HL-60 (cell line): ENCODE measurements at regions not wholly inside any gene's neighbourhood (a gene's known extent, or its start where the extent isn't known, plus 50 kb on each side); places are given as distances from the start of the nearest gene placed in this dataset.

Experiments used
- DNase-seq, 2 experiments: peaks; one replicate each; pipeline ENCODE4 v3.0.0-alpha.2; 2010 to 2020; ENCODE audit warnings: low read depth in 1 of 2, low spot score in 1 of 2
- H3K27ac ChIP-seq: fragments of 250-450 bp; sonication (Bioruptor Pico); replicated peaks from 2 replicates; pipeline ENCODE4 v1.5.1; 2020; ENCODE audit warnings: mild to moderate bottlenecking, moderate library complexity
- H3K27me3 ChIP-seq: fragments of 250-450 bp; sonication (Bioruptor Pico); 2 replicates; pipeline ENCODE4 v1.5.1; 2021; ENCODE audit warnings: mild to moderate bottlenecking, moderate library complexity; ENCODE audit not compliant: insufficient read depth, poor library complexity, severe bottlenecking
- H3K4me3 ChIP-seq: replicated peaks from 2 replicates; pipeline ENCODE4 v1.5.1; 2011; ENCODE audit warnings: mild to moderate bottlenecking, control low read depth, low read length; ENCODE audit not compliant: insufficient read depth
- CTCF ChIP-seq: IDR thresholded peaks from one replicate; pipeline ENCODE4 v1.5.1; 2011; ENCODE audit warnings: low read length, control low read depth, inconsistent platforms; ENCODE audit not compliant: insufficient read depth
- GABPA ChIP-seq: IDR thresholded peaks from 2 replicates; pipeline ENCODE4 v1.6.1; 2012; ENCODE audit warnings: low read depth
- POLR2AphosphoS5 ChIP-seq: IDR thresholded peaks from 2 replicates; pipeline ENCODE4 v1.6.1; 2012; ENCODE audit warnings: low read depth
- REST ChIP-seq: IDR thresholded peaks from 2 replicates; pipeline ENCODE4 v1.6.1; 2012; ENCODE audit warnings: low read depth; ENCODE audit not compliant: insufficient replicate concordance
- SPI1 ChIP-seq: IDR thresholded peaks from 2 replicates; pipeline ENCODE4 v1.6.1; 2012; ENCODE audit warnings: low read depth, mild to moderate bottlenecking, borderline replicate concordance

- Histone ChIP-seq H3K27ac (no peak overlapping the region), H3K27me3 (no peaks in the 10 kb centered on the region), H3K4me3 (no peak overlapping the region)
- no peak for TF ChIP-seq GABPA
- no peak for TF ChIP-seq CTCF
- no peak for TF ChIP-seq REST
- no peak for TF ChIP-seq POLR2AphosphoS5
- no peak for TF ChIP-seq SPI1
- DNase-seq: no peak
Measured at GRCh38 chr2:20560891-20561636, 89.8 kb downstream of the HS1BP3 start.

GRCh38 chr2:20561637-20562454 is 89.1 kb downstream of the HS1BP3 start:
- DNase-seq: no peak
- Histone ChIP-seq H3K27ac (no peak overlapping the region), H3K4me3 (no peak overlapping the region), H3K27me3 (no peaks in the 10 kb centered on the region)
- TF ChIP-seq CTCF (no peak), POLR2AphosphoS5 (no peak), GABPA (no peak), REST (no peak), SPI1 (no peak)

GRCh38 chr2:20562540-20563225 is 88.2 kb downstream of the HS1BP3 start:
- no peak overlapping the region for H3K4me3 ChIP-seq
- TF ChIP-seq GABPA (no peak), REST (no peak), CTCF (no peak), SPI1 (no peak), POLR2AphosphoS5 (no peak)
- DNase-seq: no peak
- no peak overlapping the region for H3K27ac ChIP-seq
- H3K27me3 ChIP-seq: no peaks in the 10 kb centered on the region
